GM18951 (cell line): ENCODE measurements at regions not wholly inside any gene's neighbourhood (a gene's known extent, or its start where the extent isn't known, plus 50 kb on each side); places are given as distances from the start of the nearest gene placed in this dataset.

Experiments
- POLR2A ChIP-seq: IDR thresholded peaks from 4 replicates; pipeline ENCODE4 v1.6.1; 2011; ENCODE audit warnings: mild to moderate bottlenecking; ENCODE audit not compliant: insufficient read length, insufficient read depth; ENCODE audit errors: extremely low read depth
- in situ Hi-C: fragments of 300-500 bp; cut with MboI; formaldehyde crosslinking; loops from one replicate; pipeline ENCODE4 v1.12.0; 2022; ENCODE audit warnings: low sequenced_read_pairs, mixed read lengths, inconsistent platforms; ENCODE audit not compliant: unreplicated experiment

DNA sequence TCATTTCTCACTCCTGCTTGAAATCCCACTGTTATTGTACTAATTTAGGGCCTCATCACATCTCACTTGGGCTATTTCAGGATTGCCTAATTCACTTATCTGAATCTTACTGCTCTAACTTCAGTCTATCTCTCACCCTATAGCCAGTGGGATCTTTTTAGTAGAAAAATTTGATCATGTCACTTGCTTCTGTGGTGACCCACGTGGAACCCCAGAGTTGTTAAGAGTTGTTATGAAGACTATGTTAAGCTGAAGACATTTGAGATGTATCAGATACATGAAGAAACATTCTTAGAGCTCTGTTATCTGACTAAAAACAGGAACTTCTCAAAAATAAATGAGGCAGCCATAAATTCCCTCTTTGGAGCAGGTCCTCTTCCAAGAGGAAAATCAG, 1375.6 kb upstream of the TENM4 start:
- in situ Hi-C loops = no loop called here
- no peak for TF ChIP-seq POLR2A

DNA sequence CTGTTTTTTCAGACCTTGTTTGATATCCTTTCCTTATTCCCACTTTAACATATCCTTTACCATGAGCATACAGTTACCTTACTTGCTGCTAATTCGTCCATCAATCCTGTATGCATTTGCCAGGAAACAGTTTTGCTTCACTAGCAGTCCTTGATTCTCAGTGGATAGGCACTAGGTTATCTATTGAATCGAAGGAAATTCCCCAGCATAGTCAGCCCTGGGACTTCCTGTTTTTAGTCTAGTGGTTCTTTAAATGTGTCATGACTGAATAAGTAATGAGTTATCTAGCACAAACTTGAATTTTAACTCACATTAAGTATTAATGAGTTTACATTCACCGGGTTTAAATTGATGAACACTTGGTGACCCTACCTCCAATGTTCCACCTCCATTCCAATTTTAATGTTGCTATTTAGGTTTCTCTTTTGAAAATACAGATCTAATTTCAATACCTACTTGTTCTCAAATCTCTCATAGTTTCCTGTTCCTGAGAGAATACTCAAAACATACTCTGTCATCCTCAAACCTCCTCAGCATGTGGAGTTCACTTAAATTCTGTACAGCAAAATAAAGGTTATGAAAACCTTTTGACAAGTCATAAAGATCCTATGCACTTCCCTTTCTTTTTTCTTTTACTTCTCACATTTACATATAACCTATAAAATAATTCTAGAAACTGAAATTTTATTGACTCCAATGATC, 1375.1 kb upstream of the TENM4 start:
- TF ChIP-seq POLR2A = no peak
- in situ Hi-C loops = no loop called here

DNA sequence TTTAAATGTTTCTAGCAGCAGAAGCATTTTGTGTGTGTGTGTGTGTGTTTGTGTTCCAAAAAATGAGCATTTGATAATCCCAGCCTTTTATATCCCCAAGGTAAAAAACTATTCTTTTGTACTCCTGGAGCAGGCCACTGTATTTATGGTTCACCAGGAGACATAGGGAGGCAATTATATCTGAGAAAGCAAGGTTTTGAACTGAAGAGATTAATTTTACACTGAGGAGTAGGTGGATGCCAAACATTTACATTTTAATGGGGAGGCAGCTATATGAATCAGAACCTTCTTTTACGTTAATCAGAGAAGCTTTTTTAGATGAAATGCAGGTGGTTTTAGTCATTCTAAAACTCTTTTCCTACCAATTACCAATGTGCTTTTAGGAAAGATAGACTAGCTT, 1374.0 kb upstream of the TENM4 start:
- in situ Hi-C loops = no loop called here
- TF ChIP-seq POLR2A = no peak

DNA sequence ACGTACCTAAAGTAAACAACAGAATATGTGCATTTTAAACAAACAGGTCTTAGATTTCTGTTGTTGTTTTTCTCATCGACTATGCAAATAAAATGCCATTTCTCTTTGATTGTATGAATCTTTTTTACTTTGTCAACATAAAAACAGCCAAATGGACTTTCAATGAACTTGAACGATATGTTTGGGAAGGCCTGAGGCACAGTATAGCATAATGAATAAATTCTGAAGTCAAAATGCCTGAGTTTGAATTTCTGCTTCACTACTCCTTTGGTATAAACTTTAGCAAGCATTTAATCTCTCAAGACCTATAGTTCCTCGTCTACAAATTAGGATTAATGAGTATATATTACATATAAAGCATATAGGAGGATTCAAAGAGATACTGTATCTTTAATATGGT, 1369.9 kb upstream of the TENM4 start:
- no peak for TF ChIP-seq POLR2A
- in situ Hi-C loops = no loop called here

DNA sequence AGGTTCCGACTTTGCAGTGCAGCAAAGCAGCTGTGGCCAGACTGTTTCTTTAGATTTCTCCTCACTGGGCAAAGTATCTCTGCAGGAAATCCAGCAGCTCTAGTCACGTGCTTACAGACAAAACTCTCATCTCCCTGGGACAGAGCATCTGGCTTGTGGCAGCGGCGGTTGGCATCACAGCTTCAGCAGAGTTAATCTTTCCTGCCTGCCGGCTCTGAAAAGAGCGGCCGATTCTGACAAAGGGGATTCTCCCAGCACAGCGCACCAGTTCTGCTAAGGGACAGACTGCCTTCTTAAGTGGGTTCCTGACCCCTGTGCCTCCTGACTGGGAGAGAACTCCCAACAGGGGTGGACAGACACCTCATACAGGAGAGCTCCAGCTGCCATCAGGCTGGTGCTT, 1357.3 kb upstream of the TENM4 start:
- in situ Hi-C loops = no loop called here
- no peak for TF ChIP-seq POLR2A

DNA sequence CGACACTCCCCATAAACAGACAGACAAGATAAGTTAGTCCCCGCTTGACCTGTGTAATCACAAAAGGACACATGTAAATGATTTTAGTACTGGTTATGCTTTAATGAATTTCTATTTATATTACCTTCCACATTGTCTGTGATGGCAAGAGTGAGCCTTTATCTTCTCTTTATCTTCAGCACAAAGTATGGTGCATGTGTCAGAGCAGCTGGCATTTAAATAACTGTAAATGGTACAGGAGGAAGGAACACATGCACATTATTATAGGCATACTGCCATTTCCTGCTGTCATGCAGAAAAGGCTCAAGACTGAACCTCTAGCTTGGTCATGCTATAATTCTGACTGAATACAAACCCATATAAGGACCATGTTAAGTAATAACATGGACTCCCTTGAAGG, 1342.7 kb upstream of the TENM4 start:
- in situ Hi-C loops = no loop called here
- no peak for TF ChIP-seq POLR2A

DNA sequence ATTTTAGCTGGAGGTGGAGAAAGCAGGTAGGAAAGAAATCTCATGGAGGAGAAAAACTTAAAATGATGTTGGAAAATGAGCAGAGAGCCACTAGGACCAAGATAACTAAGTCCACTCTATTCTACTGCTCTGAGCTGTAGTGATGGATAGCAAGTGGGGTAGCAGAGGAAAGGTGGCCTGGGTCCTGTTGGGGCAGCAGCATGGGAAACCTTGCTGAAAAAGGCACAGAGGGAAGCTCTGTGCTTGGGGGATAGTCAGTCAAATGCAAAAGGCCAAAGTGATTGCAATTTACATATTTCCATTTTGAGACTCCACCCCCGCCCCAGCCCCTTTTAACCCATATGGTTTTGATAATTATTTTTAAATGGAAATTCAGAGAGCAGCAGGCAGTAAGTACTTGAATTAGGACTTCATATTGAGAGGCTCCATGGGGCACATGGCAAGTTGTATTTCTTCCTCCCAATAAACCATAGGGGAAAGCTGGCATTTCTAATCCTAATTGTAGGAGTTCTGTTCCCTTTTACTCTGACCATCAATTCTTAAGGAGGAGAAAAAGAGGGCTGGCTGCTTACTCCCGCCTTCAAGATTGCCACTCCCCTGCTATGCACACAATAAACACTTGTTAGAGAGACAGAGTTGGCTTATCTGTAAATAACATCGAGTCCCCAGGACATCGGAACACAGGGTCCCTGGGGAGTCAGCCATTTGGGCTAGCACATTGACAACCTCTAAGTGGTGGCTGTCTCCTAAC, 1341.5 kb upstream of the TENM4 start:
- in situ Hi-C loops = no loop called here
- no peak for TF ChIP-seq POLR2A

DNA sequence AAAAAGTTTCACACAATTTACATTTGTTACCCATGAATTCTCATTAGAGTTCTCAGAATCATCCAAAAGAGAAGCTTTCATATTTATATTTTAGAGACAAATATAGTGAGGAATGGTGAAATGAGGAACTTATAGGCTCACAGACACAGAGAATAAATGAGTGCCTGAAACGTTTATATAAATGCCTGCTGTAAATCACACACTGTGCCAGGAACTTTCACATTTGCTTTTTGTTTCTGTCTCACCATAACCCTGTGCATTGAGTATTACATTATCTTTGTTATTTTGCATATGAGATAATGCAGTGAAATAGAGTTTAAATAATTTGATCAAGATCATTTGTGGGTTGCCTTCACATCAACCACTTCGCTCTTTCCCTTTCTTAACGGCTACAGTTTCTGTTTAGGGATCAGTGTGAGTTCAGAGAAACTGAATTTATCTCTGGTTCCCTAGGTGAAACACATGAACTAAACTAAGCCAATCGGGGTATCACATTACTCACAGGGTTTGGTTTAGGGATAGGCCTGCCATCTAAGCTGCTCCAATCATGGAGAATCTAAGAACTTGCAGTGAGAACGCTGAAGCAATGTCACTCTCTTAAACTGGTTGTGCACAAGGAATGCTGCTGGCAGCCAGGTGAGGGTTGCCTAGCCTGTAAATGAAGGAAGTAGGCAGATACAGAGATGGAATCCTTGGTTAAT, 1339.2 kb upstream of the TENM4 start:
- in situ Hi-C loops = no loop called here
- no peak for TF ChIP-seq POLR2A

DNA sequence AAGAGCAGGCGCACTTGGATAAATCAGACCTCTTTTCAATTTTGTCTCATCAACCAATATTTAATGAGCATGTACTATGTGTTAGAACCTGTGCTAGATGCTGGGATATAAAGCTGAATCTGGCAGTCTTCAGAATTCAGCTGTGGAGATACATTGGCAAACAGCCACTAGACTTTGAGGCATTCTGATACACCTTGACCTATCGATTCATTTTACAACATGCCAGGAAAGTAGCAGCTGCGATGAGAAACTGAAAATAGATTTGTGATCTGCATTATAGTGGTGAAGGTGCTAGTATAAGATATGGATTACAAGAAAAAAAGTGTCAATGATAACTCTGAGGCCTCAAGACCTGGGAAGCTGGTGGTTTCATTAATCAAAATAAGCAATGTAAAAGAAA, 1338.1 kb upstream of the TENM4 start:
- no peak for TF ChIP-seq POLR2A
- in situ Hi-C loops = no loop called here

DNA sequence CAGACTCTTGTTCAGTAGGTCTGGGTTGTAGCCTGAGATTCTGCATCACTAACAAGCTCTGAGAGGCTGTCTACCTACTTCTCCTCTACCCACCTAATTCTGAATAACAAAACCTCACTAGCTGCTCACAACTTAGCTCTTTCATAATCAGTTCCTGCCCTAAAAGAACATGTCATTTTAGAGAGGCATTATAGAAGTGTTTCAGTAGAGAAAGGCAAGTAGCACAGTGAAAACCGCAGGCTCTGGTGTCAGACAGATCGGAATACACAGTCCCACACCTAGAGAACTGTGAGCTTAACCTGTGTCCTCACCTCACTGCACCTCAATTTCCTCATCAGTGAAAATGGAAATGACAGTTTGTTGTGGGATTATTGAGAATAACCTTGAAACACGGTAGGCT, 1337.6 kb upstream of the TENM4 start:
- in situ Hi-C loops = no loop called here
- no peak for TF ChIP-seq POLR2A

DNA sequence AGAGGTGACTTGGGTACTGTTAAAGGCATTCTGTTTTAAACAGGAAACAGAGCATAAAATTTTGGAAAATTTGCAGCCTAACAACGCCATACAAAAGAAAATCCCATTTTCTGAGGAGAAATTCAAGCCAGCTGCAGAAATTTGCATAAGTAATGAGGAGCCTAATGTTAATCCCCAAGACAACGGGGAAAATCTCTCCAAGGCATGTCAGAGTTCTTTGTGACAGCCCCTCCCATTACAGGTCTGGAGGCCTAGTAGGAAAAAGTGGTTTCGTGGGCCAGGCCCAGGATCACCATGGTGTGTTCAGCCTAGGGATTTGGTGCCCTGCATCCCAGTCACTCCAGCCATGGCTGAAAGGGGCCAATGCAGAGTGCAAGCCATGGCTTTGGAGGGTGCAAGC, 1333.1 kb upstream of the TENM4 start:
- in situ Hi-C loops = no loop called here

DNA sequence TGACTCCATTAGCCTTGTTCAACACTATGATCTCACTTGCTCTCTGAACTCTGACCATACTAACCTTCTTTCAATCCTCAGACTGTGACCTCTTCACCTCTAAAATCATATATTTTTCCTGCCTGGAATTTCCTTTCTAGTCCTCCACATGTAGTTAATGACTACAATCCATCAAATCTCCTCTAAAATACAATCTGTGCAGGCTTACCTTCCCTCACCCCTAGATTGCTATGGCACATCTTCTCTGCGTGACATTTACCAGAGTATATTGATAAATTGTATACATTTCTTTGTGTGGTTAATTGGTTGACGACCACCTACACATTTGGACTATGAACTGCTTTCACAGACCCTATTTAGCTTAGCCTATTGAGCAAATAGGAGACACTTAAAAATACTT, 1330.2 kb upstream of the TENM4 start:
- no peak for TF ChIP-seq POLR2A
- in situ Hi-C loops = no loop called here

More for the DNA sequence above, 1333.1 kb upstream of the TENM4 start:
- TF ChIP-seq POLR2A = no peak

DNA sequence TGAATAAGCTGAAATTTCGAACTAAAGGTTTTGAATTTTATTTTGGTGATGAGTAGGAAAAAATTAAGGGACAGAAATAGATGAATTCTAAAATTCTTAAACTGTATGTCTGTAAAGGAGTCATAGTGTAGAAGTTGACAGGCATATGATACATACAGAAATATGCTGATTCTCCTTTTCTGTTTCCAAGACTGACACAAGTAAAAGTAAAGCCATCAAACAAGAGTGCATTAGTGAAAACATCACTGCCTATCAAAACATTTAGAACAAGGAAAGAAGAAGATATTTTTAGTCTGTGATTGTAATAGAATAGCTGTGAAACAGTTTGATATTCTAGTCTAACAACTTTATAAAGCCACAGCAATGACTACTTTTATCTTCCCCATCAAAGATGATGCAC, 1318.0 kb upstream of the TENM4 start:
- in situ Hi-C loops = no loop called here
- TF ChIP-seq POLR2A = no peak
